HG02623 (cell line): ENCODE measurements at regions not wholly inside any gene's neighbourhood (a gene's known extent, or its start where the extent isn't known, plus 50 kb on each side); places are given as distances from the start of the nearest gene placed in this dataset.
"Not testable (repeated sequence)": the region's sequence is repeated elsewhere in the genome, so short reads cannot be mapped to it uniquely, and the experiment has no call there.

Experiments
- ATAC-seq: cut with Tn5 transposase; IDR thresholded peaks from one replicate; pipeline ENCODE4 v1.9.1; 2021; ENCODE audit warnings: moderate library complexity; ENCODE audit not compliant: unreplicated experiment

DNA sequence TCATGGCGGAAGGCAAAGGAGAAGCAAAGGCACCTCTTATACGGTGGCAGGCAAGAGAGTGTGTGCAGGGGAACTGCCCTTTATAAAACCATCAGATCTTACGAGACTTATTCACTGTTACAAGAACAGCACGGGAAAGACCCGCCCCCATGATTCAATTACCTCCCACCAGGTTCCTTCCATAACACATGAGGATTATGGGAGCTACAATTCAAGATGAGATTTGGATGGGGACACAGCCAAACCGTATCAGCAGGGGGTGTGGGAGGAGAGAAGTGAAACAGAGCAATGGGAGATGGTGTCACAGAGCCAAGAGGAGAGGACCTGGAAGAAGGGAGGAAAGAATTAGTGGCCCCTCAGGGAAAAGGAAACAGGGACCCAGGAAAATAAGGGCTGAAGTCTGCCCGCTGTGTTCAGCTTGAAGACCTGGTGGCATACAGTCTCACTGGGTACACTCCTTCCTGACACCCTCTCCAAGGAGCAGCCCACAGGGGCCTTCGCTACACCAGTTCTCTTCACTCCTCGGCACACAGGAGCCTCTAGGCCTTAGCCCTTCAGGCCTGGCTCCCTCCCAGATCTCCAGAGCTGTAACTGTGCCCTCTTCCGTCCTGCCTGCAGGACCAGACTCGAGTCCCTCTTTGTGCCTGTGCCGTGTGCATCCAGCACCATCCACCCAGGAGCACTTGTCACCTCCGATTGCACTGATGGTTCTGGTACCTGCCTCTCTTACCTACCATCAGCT is 262.1 kb downstream of the EIPR1 start:
- ATAC-seq: no peak

DNA sequence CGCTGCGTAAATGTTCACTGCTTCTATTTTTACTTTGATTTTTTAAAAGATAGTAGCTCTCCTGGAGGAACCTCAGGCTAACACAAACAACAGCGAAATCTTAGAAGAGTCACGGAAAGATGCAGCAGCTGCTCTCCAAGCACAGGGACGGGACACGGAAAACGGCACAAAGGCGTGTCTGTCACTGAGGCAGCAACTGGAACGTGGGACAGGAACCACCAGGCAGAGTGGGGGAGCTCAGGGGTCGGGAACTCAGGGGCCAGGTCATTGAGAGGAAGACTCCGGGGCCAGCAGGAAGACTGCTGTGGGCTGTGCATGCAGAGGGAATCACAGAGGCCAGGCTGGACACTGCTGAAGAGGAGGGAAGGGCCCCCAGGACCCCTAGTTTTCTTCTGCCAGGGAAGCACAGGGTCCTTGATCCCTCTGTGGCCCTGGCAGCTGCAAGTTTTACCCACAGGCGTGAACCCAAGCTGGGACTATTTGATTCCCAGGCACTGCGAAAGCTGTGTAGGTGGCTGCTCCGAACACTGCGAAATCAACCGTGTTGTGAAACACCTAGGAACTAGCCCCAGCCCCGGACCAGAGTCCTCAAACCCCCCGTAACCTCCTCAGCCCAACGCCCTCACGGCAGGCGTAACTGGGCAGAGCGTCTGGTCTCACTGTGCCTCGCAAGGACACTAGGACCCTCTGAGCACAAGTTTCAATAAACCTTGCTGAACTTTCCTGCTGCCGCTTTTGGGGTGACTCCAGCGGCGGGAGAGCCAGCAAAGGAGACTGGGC is 263.0 kb downstream of the EIPR1 start:
- ATAC-seq: no peak

DNA sequence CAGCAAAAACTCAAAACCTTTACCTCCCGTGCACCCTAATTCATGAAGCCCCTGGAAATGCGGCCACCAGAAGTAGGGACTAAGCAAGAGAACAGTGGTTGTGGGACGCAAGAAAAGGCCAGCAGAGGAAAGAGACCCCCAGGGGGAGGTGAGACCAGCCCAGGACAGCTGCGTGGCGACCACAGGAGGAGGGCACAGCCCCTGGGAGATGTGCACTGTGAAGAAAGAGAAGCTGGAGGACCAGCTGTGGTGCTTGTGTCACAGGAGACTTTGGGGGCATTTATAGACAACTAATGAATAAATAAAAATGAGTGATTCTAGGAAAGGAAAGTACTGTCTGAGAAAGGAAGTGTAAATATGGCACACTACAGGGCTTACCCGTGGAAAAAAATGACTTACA is 263.8 kb downstream of the EIPR1 start:
- ATAC-seq: no peak

DNA sequence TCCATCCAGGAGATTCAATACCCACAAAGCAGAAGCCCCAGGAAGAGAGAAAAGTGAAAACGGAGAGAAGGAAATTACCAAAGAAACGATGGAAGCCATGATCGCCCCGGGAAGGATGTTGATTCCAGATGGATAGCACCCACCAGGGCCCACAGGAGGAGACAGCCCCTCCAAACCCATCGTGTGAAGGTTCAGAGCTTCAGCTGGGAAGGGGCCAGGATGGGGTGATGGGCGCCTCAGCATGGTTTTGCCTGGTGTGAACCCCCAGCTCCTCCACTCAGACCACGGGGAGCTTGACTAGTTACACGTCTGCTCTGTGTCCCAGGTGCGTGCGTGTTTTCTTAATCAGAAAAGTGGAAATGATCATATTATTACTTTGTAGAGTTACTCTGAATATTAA is 264.5 kb downstream of the EIPR1 start:
- no peak for ATAC-seq

DNA sequence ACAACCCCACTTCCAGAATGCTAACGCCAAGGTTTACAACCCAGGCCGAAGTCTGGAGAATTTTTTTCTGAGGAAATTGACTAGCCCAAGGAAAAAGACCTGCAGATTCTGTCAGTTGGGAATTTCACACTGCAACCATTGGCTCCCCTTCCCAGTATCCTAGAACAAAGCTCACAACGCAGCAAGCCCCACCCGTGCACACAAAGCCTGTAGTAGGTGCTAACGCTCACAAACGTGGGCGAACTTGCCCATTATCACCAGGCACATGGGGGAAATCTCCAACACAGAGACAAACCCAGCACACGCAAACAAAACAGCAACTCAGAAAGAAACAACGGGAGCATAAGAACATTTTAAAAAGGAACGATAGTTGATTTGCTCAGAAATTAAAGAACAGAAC is 265.1 kb downstream of the EIPR1 start:
- ATAC-seq: no peak

DNA sequence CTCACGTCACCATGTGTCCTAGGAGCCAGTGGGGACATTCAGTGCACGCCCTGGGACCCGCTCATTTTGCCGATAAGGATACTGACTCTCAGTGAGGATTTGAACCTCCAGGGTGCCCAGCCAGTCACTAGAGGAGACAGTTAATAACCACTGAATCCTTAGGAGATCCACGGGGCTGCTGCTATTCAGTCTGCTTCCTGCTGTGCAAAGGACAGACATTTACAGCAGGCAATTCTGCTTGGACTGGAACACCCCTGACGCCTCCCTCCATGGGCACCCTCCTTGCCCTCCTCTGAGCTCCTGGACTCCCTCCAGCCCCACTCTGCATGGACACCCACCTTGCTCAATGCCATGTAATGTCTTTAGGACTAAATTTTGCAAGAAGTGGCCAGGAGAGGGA is 265.5 kb downstream of the EIPR1 start:
- no peak for ATAC-seq

DNA sequence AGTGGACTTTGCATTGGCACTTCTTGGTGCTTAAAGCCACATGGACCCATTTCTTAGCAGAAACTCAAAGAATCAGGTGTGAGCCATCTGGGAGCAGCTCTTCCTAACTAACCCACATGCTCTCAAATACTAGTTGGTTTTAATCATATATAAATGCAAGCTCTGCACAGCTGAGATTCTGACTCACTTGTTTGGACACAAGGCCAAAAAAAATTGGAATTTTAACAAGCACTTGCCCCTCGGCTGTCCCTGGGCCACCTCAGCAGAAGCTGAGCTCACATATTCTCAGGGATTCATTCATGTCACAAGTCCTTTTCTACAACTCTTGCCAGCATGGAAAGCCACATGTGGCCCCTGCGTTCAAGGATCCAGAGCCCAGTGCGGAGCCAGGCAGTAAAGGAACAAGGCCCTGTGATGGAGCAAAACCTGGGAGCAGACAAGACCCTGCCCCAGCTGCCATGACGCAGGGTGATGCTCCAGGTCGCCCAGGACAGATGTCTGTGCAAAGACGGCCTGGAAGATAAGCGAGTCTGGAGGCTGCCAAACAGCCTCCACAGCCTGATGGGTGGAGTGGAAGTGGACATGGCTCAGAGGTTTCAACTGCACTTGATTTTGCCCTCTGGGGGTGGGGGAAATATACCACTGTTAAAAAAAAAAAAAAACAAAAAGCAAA is 266.5 kb downstream of the EIPR1 start:
- ATAC-seq: no peak

DNA sequence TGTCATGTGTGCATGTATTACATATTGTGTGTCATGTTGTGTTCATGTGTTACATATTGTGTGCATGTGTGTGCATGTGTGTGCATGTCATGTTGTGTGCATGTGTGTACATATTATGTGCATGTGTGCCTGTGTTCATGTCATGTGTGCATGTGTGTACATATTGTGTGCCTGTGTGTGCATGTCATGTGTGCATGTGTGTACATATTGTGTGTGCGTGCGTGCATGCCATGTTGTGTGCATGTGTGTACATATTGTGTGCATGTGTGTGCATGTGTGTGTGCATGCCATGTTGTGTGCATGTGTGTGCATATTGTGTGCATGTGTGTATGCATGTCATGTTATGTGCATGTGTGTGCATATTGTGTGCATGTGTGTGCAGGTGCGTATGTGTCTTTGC is 267.1 kb downstream of the EIPR1 start:
- no peak for ATAC-seq

DNA sequence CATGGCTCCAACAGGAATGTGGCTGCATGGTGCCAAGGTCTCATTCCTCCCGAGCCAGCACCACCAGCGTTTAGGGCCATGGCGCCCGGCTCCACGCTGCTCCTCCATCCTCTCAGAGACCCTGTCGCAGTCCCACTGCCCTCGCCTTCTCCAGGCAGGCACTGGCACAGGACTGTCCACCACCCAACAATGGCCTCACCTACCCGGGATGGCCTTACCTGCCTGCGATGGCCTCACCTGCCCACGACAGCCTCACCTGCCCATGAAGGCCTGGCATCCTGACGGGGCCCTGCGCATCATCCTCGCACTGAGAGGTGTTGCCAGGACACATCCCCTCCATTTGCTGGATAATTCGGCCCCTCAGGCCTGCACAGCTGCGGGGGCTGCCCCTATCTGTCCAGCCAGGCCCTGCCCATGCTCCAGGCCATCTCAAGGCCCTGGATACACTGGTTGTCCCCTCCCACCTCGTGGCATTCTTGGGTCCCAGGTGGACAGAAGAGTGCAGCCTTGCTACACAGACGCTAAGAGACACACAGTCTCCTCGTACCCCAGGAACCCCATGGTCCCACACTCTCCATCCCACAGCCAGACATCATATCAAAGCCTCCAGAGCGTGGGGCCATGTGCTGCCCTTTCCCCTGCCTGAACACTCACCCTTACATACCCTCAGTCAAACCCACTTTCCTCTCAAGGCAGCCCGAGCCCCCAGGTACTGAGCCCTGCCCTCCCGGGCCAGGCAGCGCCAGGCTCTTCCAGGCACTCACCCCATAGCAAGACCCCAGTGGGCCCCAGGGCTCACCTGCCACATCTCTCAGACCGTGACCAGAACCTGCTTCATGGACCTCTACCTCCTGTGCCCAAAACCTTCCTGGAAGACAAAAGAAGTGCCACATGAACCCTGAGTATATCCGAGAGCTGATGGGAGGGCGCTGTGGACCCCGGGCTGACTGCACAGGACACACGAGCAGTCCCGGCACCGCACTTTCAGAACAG is 268.6 kb downstream of the EIPR1 start:
- ATAC-seq: no peak

DNA sequence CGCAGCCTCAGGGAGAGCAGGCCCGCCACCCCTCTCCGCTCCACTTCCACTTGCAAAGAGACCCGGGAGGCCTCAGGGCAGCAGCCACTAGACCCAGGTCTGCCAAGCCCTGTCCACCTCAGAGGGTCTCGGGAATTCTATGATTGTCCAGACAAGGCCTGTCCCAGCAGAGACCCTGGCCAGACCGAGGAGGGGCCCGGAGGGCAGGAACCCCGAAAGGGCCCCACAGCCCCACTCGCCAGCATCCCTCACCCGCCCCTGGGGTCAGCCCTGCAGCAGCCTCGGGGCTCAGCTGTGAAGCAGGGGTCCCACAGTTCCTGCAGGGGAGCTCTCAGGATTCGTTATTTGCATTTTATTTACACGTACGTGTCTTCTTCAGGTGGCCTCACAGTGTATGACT is 269.5 kb downstream of the EIPR1 start:
- ATAC-seq: no peak

DNA sequence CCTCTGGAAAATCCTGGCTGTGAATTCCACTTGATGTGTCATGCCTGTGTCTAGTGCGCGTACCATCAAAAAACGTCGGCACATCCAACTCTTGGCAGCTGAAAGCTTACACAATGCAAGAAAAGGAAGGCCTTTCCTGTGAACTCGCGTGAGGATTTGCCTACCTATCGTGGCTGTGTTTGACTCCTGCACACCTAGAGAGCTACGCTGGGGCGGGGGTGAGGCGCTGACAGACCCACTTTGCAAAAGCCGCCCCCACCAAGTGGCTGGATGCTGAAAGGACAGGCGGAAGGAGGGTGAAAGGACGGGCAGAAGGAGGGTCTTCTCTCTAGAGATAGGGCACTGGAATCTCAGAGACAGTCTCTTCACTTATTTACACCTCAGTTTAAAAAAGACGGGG is 270.1 kb downstream of the EIPR1 start:
- ATAC-seq: no peak

DNA sequence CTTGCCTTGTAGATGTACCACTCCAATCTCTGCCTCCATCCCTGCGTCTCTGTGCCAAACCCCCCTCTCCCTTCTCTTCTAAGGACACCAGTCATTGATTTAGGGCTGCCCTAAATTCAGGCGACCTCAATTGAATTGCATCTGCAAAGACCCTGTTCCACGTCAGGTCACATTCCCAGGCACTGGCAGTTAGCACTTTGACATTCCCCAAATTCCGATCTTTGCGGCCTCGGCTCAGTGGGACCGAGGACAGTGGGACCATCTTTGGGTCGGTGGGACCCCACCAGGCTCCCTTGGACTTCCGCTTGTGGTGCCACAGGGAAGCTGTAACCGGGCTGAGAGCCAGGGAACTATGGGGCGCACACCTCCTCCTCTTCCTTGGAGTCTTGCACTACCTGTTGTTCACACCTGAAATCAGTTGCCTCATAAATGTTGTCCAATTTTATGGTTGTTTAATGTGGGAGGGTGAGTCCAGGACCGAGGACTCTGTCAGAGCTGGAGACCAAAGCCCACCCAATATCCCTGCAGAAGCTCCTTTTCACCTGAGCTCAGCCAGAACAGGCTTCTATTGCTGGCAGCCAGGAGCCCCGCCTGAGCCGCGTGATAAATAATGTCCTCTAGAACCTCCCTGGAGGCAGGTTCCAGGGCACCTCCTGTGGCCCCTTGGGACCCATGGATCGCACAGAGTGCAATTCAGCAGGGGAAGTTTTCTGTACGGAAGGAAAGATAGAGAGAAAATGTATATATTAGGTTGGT is 271.6 kb downstream of the EIPR1 start:
- ATAC-seq: no peak

DNA sequence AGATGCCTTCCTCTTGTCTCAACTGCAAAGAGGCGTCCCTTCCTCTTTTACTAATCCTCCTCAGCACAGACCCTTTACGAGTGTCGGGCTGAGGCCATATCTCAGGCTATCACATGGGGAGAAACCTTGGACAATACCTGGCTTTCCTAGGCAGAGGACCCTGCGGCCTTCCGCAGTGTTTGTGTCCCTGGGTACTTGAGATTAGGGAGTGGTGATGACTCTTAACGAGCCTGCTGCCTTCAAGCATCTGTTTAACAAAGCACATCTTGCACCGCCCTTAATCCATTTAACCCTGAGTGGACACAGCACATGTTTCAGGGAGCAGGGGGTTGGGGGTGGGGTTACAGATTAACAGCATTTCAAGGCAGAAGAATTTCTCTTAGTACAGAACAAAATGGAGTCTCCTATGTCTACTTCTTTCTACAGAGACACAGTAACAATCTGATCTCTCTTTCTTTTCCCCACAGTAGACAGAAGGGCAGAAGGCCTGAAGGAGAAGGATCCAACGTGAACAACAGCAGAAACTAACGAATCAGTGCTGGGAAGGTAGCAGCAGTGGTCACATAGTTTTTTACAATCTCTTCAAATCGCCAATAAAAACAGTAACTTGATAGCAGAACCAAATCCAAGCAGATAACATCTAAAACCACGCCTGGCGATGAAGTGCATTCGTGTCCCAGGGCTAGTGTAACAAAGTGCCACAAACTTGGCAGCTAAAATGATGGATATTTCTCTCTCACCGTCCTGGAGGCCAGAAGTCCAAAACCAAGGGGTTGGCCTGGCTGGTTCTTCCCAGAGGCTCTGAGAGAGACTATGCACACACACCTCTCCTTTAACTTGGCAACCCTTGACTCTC is 272.4 kb downstream of the EIPR1 start:
- not testable (repeated sequence) for ATAC-seq

DNA sequence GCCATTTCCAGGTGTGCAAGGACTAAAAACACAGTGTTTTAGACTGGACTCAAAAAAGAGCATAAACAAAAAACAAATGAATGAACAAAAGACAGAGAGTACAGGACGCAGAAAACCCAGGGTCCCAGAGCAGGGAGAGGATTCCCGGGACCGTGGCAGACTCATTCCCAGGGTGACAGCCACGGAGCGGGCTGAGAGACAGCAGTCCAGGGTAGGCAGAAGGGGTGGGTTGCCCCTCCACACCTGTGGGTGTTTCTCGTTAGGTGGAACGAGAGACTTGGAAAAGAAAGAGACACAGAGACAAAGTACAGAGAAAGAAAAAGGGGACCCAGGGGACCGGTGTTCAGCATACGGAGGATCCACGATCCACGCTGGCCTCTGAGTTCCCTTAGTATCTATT is 273.4 kb downstream of the EIPR1 start:
- no peak for ATAC-seq

DNA sequence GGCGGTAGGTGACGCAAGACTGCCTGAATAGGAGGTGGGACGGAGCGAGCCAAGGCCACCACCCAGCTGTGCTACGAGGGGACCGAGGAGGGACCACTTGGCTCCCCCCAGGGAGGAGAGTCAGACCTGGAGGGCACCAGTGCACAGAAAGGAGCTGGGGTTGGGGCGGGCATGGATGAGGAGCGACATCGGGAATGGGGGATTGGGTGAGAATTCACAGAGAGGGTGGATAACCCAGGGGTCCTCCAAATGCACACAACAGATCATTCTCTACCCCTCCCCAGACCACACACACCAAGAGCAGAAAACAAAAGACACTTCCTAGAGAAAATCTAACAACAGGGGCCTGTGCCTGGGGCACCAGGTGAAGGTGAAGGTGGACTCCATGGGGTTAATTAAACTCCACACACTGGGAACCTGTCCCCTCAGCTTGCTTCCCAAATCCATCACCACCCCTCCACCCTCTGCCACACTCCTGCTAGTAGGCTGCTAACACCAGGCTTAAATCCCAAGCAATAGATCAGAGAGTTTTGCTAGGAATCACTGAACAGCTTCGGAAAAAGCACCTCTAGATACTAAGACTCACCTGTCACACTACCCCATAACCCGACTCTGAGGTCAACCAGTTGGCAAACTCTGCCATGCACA is 274.6 kb downstream of the EIPR1 start:
- ATAC-seq: no peak

DNA sequence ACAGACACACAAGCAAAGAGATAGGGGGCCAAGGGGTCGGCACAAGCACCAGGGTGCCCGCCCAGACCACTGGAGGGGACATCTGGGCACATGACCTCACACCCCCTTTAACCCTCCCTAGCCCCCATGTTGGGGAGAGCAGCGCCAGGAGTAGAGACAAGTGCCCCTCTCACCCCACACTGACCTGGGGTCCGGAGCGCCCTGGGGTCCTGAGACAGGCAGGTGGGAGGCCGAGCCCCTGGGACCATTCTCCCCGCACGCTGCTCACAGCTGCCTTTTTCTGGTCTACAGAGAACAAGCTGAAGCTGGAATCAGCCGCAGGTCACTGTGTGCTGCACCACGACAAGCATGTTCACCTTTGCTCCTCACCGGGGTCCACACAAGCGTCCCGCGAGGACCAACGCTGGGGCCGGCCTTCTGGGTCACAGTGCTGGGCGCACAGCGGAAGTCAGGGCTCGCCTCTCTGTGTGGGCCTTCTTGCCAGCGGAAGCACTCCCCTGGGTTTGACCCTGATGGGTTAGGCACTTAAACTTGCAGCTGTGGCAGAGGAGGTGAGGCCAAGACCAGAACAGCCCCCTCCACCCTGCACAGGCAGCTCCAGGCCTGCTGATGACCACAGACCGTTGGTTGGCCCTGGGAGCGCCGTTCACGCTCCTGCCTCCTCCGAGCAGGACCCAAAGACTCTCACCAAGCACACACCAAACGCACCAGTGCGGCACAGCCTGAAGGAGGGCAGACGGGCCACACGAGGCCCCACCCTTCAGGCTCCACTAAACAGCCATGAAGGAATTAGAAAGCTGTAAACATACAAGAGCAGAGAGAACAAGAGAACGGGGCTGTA is 275.3 kb downstream of the EIPR1 start:
- no peak for ATAC-seq

DNA sequence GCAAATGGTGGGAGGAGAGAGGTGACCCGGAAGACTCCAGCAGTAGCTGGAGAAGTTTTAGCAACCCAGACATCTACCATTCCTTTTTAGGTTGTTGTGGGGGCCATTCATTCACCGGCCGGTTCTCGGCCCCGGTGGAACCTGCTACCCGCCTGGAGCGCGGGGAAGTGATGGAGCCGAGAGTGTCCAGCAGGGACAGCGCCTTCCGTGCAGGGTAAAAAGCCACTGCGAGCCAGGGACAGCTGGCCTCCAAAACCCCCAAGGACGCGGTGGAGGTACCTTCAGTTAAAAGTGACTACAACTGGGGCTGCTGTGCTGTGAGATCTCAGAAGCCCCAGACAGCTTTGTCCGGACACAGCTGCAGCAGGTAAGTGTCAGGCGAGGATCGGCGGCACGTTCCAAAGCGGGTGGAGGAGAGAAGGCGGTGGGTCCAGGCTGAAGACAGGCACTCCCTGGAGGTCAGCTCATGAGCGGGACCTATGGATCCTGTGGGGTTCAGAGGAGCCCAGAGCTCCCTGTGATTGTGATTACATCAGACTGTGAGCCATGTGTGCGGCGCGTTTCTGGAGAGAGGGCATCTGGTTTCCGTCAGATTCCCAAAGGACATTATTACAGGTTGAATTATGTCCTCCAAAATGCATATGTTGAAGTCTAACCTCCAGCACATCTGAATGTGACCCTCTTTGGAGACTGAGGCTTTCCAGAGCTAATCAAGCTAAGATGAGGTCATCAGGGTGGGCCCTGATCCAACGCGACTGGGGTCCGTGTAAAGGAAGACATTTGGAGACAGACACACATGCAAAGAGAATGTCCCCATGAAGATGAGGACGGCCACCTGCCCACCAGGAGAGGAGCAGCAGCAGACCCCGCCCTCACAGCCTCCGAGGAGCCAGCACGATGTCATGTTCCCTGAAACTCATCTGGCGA is 276.3 kb downstream of the EIPR1 start:
- ATAC-seq: no peak
